GM12878 (cell line): ENCODE measurements at regions not wholly inside any gene's neighbourhood (a gene's known extent, or its start where the extent isn't known, plus 50 kb on each side); places are given as distances from the start of the nearest gene placed in this dataset.

Experiments used
- ETV6 ChIP-seq, 2 experiments: fragments of 450-650 bp in 1 of 2; IDR thresholded peaks in 1 of 2; conservative IDR thresholded peaks in 1 of 2; 2 replicates each; pipeline ENCODE4 v1.6.1; 2014; ENCODE audit warnings: antibody characterized with exemption in 1 of 2, borderline replicate concordance in 1 of 2, low read depth in 1 of 2, mild to moderate bottlenecking in 1 of 2, moderate library complexity in 1 of 2
- HDAC2 ChIP-seq: fragments of 200-600 bp; sonication (generic); IDR thresholded peaks from 2 replicates; pipeline ENCODE4 v1.6.1; 2017
- KDM1A ChIP-seq: fragments of 200-600 bp; sonication (generic); IDR thresholded peaks from 2 replicates; pipeline ENCODE4 v1.6.1; 2016; ENCODE audit warnings: borderline replicate concordance
- PML ChIP-seq: IDR thresholded peaks from 2 replicates; pipeline ENCODE4 v1.6.1; 2012; ENCODE audit warnings: low read length, inconsistent platforms
- RB1 ChIP-seq: fragments of 450-650 bp; formaldehyde crosslinking; IDR thresholded peaks from 2 replicates; pipeline ENCODE4 v1.6.1; 2017; ENCODE audit warnings: mild to moderate bottlenecking, borderline replicate concordance
- RBBP5 ChIP-seq: fragments of 200-600 bp; sonication (generic); conservative IDR thresholded peaks from 2 replicates; pipeline ENCODE4 v1.6.1; 2016
- TBL1XR1 ChIP-seq: IDR thresholded peaks from 2 replicates; pipeline ENCODE4 v1.6.1; 2012; ENCODE audit warnings: low read depth, low read length, improper control_type of control experiment
- WRNIP1 ChIP-seq: IDR thresholded peaks from 2 replicates; pipeline ENCODE4 v1.6.1; 2011; ENCODE audit warnings: low read depth, low read length, improper control_type of control experiment, borderline replicate concordance
- ZNF24 ChIP-seq: fragments of 450-650 bp; IDR thresholded peaks from 2 replicates; pipeline ENCODE4 v1.6.1; 2017; ENCODE audit warnings: antibody characterized with exemption, mild to moderate bottlenecking
- TF ChIP-seq, protein P1 (sequence below): fragments of 450-650 bp; formaldehyde crosslinking; IDR thresholded peaks from 2 replicates; pipeline ENCODE4 v1.5.0; 2022; ENCODE audit warnings: mild to moderate bottlenecking, missing genetic modification characterization
- TF ChIP-seq, protein P2 (sequence below): IDR thresholded peaks from 2 replicates; pipeline ENCODE4 v1.6.1; 2012; ENCODE audit warnings: low read depth, low read length, improper control_type of control experiment

DNA sequence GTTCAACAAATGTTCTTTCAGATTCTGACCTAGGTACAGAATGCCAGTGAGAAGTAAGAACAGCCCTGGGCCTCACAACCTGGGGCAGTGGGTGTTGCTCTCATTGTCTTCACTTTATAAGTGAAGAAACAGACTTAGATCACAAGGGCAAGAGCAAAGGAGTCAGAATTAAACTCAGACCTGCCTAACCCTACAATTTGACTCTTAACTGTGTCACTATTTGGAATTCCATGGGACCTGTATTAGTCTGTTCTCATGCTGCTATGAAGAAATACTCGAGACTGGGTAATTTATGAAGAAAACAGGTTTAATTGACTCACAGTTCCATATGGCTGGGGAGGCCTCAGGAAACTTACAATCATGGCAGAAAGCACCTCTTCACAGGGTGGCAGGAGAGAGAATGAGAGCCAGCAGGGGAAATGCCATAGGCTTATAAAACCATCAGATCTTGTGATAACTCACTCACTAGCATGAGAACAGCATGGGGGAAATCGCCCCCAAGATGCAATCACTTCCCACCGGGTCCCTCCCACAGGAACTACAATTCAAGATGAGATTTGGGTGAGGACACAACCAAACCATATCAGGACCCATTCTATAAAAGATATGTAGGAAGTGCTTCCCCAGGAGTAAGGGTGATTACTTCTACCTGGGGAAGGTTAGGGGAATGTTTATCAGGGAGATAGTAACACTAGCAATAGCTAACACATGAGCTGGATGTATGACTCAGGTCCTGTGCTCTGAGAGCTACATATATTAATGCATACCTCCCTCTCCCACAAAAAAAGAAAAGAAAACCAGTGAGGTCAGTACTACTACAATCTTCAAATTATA, 270.1 kb downstream of the SOX9 start (continued):
- TF ChIP-seq, protein P1, sequence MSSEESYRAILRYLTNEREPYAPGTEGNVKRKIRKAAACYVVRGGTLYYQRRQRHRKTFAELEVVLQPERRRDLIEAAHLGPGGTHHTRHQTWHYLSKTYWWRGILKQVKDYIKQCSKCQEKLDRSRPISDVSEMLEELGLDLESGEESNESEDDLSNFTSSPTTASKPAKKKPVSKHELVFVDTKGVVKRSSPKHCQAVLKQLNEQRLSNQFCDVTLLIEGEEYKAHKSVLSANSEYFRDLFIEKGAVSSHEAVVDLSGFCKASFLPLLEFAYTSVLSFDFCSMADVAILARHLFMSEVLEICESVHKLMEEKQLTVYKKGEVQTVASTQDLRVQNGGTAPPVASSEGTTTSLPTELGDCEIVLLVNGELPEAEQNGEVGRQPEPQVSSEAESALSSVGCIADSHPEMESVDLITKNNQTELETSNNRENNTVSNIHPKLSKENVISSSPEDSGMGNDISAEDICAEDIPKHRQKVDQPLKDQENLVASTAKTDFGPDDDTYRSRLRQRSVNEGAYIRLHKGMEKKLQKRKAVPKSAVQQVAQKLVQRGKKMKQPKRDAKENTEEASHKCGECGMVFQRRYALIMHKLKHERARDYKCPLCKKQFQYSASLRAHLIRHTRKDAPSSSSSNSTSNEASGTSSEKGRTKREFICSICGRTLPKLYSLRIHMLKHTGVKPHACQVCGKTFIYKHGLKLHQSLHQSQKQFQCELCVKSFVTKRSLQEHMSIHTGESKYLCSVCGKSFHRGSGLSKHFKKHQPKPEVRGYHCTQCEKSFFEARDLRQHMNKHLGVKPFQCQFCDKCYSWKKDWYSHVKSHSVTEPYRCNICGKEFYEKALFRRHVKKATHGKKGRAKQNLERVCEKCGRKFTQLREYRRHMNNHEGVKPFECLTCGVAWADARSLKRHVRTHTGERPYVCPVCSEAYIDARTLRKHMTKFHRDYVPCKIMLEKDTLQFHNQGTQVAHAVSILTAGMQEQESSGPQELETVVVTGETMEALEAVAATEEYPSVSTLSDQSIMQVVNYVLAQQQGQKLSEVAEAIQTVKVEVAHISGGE (CRISPR knock-in tag), result no peak
- no peak for TF ChIP-seq PML
- TF ChIP-seq RB1, result no peak
- no peak for TF ChIP-seq WRNIP1
- no peak for TF ChIP-seq RBBP5
- TF ChIP-seq ZNF24, result no peak
- TF ChIP-seq KDM1A, result no peak
- TF ChIP-seq, protein P2, sequence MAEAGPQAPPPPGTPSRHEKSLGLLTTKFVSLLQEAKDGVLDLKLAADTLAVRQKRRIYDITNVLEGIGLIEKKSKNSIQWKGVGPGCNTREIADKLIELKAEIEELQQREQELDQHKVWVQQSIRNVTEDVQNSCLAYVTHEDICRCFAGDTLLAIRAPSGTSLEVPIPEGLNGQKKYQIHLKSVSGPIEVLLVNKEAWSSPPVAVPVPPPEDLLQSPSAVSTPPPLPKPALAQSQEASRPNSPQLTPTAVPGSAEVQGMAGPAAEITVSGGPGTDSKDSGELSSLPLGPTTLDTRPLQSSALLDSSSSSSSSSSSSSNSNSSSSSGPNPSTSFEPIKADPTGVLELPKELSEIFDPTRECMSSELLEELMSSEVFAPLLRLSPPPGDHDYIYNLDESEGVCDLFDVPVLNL, result no peak
- TF ChIP-seq ETV6 (conservative IDR thresholded peaks at IDR 0.05 in 1 of 2, IDR thresholded peaks at IDR 0.05 in 1 of 2; ENCODE audit: borderline replicate concordance in 1 of 2, low read depth in 1 of 2), result no peak
- TF ChIP-seq HDAC2, result no peak
- TF ChIP-seq TBL1XR1, result no peak
